ENCODE measurements at regions not wholly inside any gene's neighbourhood (a gene's known extent, or its start where the extent isn't known, plus 50 kb on each side); places are given as distances from the start of the nearest gene placed in this dataset.

DNA sequence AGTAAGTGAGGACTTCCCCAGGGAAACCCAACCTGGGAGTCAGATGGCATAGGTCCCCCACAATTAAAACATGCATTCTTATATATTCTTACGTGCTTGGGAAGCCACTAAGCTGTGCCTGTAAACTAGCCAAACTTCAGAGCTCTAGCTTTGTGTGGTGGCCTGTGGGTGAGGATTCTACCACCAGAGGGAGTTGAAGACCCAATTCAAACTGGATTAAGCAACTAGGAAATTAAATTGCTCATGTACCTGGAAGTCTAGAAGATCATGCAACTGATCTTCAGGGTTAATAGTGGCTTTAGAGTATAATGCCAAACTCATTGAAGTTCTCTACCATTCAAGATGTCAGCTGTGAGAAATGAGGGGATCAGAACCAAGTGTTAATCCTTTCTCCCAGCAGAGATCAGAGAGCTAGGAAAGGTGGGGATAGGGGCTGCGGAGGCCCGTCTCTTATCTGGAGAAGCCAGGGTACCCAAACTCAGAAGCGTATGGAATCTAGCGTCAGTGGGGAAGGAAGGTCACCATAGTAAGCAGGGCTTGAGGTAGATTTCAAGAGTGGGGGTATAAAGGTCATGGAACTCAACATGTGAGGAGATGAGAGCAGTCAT, 53.2 kb upstream of the CCDC85A start:
- H3K4me3 ChIP-seq (replicated peaks in 1 of 2; ENCODE audit: low read depth in 2 of 2, low read length in 2 of 2) = no peak overlapping the region
- DNase-seq (ENCODE audit: low read depth in 2 of 2) = peak; percentile 66 to 75
- TF ChIP-seq, protein P1, sequence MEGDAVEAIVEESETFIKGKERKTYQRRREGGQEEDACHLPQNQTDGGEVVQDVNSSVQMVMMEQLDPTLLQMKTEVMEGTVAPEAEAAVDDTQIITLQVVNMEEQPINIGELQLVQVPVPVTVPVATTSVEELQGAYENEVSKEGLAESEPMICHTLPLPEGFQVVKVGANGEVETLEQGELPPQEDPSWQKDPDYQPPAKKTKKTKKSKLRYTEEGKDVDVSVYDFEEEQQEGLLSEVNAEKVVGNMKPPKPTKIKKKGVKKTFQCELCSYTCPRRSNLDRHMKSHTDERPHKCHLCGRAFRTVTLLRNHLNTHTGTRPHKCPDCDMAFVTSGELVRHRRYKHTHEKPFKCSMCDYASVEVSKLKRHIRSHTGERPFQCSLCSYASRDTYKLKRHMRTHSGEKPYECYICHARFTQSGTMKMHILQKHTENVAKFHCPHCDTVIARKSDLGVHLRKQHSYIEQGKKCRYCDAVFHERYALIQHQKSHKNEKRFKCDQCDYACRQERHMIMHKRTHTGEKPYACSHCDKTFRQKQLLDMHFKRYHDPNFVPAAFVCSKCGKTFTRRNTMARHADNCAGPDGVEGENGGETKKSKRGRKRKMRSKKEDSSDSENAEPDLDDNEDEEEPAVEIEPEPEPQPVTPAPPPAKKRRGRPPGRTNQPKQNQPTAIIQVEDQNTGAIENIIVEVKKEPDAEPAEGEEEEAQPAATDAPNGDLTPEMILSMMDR (IDR thresholded peaks at IDR 0.05; ENCODE audit: low read depth, low read length) = peak; percentile 91

DNA sequence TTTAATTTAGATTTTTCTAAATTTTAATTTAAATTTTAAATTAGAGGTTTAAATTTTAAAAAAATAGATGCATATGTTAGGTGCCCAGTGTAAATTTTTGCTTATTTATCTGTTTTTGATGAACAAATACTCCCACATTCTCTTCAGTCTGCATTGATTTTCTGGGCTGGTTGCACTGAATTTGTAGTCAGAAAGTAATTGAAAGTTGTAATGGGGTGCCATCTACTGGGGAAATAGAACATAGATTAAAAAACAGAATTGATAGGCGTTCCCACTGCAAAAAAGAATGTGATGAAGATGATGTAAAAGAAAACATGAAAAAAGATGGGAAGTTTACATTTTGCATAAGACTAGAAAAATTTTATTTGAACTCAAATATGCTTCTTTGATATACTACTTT, 51.7 kb upstream of the CCDC85A start:
- no peak overlapping the region for H3K4me3 ChIP-seq (replicated peaks in 1 of 2; ENCODE audit: low read depth in 2 of 2, low read length in 2 of 2)
- peak; percentile 67 to 73 for DNase-seq (ENCODE audit: low read depth in 2 of 2)
- TF ChIP-seq, protein P1 (IDR thresholded peaks at IDR 0.05; ENCODE audit: low read depth, low read length) = peak; percentile 50

DNA sequence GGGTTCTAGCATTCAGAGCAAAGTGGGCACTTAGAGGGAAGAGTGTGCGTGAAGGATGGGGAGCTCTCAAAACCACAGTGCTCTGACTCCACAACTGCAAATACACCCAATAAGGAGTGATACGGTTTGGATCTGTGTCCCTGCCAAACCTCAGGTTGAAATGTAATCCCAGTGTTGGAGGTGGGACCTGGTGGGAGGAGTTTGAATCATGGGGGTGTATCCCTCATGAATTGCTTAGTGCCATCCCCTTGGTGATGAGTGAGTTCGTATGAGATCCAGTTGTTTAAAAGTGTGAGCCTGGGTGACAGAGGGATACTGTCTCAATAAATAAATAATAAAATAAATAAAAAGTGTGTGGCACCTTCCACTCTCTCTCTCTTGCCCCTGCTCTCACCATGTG, 50.3 kb upstream of the CCDC85A start:
- DNase-seq (ENCODE audit: low read depth in 2 of 2) = no peak

DNA sequence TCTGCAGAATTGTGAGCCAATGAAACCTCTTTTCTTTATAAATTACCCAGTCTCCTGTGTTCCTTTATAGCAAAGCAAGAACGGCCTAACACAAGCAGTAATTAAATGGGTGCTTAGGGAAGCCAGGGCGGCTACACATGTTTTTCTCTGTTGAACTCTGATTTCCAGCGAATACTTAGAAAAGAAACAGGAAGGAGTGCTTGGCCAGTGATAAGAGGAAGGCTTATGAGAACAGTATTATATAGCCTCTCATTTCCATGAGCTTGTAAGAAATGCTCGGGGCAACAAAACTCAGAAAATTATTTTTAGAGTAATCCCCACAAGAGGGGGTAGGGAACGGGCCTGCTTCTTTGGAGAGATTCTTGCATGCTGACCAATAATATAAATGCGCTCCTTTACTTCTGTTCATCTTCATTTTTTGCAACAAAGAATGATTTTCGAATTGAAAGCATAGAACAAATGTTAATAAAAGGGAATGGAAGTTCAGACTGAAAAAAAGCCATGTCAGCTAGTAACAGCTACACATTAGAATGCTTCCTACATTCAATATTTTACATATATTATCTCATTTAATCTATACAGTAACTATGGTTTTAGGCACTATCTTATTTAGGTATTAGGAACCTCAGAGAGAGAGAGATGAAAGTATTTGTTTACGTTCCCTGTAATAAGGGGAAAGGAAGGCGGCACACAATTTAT, 49.7 kb upstream of the CCDC85A start:
- DNase-seq (ENCODE audit: low read depth in 2 of 2) = no peak
- no peak overlapping the region for H3K4me3 ChIP-seq (replicated peaks in 1 of 2; ENCODE audit: low read depth in 2 of 2, low read length in 2 of 2)
- TF ChIP-seq, protein P1 (IDR thresholded peaks at IDR 0.05; ENCODE audit: low read depth, low read length) = no peak

More for the DNA sequence above, 50.3 kb upstream of the CCDC85A start:
- TF ChIP-seq, protein P1 (IDR thresholded peaks at IDR 0.05; ENCODE audit: low read depth, low read length) = no peak
- no peak overlapping the region for H3K4me3 ChIP-seq (replicated peaks in 1 of 2; ENCODE audit: low read depth in 2 of 2, low read length in 2 of 2)
